NCI-H82 treated with DMSO at 0.1 percent for 48 hours (cell line): ENCODE measurements at regions not wholly inside any gene's neighbourhood (a gene's known extent, or its start where the extent isn't known, plus 50 kb on each side); places are given as distances from the start of the nearest gene placed in this dataset.
A peak's percentile ranks its signal among the peaks of the same experiment; 100 is the strongest.
"Not testable (repeated sequence)": the region's sequence is repeated elsewhere in the genome, so short reads cannot be mapped to it uniquely, and the experiment has no call there.

ENCODE experiments used
- DNase-seq: peaks from one replicate; lab custom pipeline; 2025; ENCODE audit not compliant: unreplicated experiment; lab: John Stamatoyannopoulos, UW

DNA sequence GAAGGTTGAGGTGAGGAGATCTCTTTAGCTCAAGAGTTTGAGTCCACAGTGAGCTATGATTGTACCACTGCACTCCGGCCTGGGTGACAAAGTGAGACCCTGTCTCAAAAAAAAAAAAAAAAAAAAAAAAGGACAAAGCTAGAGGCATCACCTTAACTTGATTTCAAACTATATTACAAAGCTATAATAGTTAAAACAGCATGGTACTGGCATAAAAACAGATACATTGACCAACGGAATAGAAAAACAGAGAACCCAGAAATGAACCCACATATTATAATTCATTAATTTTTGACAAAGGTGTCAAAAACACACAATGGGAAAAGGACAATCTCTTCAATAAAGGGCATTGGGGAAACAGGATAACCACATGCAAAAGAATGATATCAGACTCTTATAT is 50.8 kb upstream of the MBOAT1 start:
- DNase-seq: no peak

DNA sequence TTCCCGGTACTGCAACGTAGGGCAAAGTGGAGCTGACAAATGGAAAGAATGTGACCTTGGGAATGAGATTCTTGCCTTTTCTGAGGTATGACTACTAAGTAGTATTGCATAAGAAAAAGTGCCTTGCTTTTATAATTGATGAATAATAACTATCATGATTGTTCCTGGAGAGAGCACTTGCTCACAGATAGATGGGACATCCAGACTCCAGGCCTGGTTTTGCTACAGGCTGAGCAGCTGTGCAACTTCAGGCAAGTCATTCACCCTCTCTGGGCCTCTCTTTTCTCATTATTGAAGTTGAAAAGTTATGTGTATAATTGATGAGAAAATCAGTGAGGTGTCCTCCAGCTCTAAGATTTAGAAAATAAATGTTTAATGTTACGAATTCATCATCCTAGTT is 53.6 kb upstream of the MBOAT1 start:
- DNase-seq: no peak

DNA sequence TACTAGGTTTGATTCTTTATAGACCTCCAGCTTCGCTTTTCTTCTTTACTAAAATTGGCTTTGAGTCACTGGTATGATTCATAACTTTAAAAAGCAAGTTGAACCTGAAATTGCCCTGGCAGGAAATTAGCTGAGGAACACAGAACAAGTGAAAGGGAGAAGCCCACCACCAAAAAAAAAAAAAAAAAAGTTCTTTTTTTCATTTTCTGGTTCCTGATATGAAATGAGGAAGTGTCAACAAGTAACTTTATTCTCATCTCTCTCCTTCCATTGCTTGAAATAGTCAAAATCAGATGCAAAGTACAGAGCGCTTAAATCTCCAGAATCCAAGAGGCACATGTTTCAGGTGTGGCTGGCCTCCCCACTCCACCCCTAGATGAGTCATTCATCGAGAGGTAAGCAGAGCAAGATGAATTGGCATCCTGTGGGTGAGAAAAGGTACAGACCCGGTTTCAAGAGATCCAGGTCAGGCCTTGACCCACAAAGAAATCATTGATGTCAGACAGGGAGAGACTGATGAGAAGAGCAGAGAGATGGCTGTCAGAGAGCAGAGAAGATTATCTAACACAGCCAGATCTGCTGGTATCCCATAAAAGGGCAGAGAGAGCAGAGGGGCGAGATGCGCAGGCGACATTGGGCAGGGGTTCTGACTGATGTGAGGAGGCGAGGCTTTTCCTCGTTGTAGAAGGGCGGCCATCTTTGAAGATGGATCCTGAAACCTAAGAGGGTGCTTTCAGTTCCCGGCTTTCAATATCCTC is 54.8 kb upstream of the MBOAT1 start:
- DNase-seq: no peak

DNA sequence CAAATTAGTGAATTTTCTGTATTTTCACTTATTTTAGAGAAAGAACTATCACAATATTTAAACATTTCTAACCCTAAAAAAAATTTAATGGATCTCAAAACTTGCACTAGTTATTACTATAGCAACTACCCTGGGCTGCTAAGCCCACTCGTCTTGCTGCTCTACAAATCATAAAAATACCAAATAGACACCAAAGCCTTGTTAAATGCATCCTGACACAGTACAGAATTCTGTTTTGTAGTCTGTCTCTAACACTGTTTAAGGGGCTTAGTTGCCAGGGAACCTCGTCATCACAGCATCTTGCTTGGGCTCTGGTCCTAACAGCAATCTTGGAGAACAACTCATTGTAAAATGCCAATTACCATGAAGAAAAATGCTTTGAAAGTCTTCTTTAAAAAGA is 56.9 kb upstream of the MBOAT1 start:
- no peak for DNase-seq

DNA sequence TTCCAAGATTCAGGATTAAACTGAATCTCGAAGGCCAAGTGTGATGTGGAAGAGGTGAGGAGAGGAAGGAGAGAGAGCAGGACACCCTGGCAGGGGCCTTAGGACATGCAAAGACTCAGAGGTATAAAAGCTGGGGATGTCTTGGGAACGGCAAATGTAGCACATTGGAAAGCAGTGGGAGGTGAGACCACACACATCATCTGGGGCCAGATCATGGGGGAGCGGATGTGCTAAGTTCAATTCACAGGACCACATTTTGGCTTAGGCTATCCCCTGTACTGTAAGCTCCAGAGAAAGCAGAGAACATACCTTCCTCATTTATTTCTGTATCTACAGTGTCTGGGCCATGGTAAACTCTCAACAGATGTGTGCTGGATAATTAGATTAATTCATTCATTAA is 59.5 kb upstream of the MBOAT1 start:
- DNase-seq: peak; percentile 94

DNA sequence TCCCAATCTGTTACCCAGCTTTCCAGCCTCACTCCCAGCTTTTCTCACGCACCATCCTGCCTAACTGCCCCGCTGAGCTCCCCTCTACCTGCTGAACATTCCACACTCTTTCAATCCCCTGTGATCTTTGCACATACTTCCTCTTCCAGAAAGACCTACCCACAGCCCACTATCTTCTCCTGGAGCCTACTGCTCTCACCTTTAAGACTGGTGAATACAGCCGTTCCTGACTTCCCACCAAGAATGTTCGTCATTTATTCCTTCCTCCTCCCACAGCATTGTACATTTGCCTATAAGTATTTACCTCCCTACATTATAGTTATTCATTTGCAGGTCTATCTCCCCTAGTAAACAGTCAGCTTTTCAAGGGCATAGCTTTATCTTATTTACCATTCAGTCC is 61.9 kb upstream of the MBOAT1 start:
- no peak for DNase-seq

DNA sequence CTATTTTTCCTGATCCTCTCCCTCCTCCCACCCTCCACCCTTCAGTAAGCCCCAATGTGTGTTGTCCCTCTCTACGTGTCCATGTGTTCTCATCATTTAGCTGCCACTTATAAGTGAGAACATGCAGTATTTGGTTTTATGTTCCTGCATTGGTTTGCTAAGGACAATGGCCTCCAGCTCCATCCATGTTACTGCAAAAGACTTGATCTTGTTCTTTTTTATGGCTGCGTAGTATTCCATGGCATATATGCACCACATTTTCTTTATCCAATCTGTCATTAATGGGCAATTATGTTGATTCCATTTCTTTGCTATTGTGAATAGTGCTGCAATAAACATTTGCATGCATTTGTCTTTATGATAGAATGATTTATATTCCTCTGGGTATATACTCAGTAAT is 63.6 kb upstream of the MBOAT1 start:
- DNase-seq: not testable (repeated sequence)

DNA sequence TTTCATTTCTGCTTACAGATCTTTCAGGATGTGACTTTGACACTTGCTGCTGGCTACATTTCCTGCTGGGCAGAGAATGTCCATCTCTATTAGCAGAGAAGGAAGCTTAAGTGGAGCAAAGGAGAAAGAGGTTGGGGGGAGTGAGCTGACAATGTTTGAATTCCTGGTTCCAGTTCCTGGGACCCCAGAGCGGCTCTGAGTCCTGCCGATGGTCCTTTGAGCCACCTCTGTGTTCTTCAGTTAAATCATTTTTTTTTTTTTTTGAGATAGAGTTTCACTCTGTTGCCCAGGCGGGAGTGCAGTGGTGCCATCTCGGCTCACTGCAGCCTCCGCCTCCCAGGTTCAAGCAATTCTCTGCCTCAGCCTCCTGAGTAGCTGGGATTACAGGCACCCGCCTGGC is 65.5 kb upstream of the MBOAT1 start:
- not testable (repeated sequence) for DNase-seq

DNA sequence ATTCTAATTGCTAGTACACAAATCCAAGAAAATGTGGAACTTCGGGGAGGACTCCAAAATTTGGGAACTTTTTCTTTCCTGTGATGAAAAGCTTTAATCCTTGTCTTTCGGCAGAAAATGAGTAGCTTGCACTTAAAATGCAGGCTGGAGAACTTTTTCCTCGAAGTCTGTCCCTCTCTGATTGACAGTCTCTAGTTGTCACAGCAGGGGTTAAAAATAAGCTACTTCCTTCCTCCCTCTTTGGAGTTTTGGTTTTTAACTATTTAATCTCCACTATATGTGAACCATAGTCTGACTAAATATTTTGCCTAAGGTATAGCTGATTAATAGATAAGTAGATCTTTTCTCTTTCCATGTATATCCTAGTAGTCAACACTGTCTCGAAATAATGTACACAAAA is 66.8 kb upstream of the MBOAT1 start:
- DNase-seq: peak; percentile 11

DNA sequence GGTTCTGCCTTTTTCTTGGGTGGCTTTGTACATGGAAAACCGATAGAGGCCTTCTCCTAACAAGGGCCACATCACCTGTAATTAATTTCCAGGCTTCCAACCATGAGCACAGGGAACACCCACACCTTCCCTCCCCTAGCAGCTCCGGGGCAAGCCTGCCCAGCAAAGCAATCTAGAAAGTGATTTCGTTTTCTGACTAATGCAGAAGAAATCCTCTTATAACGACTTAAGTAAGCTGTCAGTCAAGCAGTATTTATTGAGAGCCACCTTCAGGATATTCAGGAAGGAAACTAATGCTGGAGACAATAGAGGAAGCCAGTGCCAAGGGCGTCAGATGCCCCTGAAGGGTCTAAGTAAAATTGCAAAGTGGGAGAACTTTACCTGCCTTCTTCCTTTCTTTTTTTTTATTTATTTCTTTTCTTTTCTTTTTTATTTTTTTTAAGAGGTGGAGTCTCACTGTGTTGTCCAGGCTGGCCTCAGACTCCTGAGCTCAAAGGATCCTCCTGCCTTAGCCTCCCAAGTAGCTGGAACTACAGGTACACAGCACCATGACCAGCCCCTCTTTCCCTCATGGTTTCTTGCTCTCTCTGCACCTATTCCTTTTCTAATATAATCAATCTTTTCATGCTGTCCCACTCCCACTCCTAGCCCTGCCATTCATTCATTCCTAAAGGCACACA is 67.5 kb upstream of the MBOAT1 start:
- peak; percentile 94 for DNase-seq

DNA sequence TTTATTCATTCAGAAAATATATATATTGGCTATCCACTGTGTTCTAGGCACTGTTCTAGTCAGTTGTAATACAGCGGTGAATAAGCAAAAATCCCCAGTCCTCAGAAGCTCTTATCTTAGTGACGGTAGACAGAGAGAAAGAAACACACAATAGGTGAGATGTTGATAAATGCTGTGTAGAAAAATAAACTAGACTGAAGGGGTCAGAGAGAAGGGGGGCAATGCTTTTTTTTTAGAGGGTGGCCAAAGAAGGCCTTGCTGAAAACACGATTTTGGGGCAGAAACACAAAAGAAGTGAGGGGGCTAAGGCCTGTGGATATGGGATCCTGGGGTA is 68.0 kb upstream of the MBOAT1 start:
- no peak for DNase-seq

DNA sequence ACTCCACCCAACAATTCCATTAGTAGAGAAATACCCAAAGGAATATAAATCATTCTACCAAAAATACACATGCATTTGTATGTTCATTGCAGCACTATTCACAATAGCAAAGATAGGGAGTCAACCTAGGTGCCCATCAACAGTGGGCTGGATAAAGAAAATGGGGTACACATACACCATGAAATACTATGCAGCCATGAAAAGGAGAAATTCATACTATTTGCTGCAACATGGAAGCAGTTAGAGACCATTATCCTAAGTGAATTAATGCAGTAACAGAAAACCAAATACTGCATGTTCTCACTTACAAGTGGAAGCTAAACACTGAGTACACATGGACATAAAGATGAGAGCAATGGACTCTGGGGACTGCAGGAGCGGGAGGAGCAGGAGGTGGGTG is 72.4 kb upstream of the MBOAT1 start:
- DNase-seq: no peak

DNA sequence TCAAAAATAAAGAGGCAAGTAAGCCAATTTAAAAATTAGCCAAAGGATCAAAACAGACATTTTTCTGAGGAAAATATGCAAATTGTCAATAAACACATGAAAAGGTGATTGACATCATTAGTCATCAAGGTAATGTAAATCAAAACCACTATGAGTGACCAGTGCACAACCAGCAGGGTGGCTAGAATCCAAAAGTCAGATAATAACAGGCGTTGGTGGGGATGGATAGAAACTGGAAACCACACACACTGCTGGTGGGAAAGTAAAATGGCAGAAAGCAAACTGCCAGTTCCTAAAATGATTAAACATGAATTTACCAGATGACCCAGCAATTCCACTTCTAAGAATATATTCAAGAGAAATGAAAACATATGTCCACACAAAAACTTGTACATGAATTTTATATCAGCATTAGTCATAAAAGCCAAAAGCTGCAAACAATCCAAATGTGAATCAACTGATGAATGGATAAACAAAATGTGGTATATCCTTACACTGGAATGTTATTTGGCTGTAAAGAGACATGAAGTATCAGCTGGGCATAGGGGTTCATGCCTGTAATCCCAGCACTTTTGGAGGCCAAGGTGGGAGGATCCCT is 74.8 kb upstream of the MBOAT1 start:
- no peak for DNase-seq

DNA sequence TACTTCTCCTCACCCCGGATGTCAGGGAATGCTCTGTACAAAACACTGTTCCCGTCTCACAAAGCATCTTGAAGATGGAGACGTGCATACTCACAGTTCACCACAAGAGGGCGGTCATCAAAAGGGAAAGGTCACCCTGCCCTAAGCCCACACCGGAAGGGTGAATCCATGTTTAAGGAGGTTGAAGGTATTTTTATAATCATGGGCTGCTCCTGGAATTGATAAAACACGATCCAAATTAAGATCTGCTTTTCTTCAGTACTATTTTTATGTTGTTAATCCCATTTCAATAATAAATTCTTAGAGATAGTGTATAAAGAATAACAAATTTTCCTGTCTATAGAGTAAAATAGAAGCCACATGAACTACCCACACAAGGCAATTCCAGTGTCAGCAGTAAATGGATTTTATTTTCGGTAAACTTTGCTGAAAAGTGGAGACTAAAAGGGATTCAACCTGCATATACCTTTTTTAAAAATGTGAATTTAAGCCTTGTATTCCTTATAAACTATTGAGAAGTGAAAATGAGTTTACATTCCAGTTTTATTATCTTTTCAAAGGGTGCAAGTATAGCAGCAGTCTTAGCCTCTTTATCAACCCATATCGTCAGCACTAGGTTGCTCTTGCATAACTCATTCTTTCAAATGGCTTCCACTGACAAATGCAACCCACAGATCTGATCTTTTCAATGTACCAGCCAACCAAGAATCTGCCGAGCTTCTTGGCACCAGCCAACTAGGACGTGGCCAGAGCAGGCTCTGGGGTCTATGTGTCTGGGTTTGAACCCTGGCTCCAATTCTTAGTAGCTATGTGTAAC is 79.7 kb upstream of the MBOAT1 start:
- peak; percentile 89 for DNase-seq

DNA sequence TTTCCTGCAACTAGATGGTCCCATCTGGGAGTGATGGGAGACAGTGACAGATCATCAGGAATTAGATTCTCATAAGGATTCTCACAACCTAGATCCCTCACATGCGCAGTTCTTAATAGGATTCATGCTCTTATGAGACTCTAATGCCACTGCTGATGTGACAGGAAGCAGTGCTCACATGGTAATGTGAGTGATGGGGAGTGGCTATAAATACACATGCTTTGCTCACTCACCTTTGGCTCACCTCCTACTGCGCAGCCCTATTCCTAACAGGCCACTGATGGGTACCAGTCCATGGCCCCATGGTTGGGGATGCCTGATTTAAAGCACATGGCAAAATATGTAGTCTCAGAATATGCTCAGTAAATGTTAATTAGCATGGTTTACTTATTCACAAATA is 80.6 kb upstream of the MBOAT1 start:
- peak; percentile 20 for DNase-seq

DNA sequence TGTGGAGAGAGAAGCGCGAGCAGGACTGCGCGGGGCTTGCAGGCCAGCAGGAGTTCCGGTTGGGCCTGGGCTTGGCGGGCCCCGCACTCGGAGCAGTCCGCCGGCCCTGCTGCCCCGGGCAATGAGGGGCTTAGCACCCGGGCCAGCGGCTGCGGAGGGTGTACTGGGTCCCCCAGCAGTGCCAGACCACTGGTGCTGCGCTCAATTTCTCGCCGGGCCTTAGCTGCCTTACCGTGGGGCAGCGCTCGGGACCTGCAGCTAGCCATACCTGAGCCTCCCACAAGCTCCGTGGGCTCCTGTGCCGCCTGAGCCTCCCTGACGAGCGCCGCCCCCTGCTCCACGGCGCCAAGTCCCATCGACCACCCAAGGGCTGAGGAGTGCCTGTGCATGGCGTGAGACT is 89.0 kb upstream of the MBOAT1 start:
- DNase-seq: no peak

DNA sequence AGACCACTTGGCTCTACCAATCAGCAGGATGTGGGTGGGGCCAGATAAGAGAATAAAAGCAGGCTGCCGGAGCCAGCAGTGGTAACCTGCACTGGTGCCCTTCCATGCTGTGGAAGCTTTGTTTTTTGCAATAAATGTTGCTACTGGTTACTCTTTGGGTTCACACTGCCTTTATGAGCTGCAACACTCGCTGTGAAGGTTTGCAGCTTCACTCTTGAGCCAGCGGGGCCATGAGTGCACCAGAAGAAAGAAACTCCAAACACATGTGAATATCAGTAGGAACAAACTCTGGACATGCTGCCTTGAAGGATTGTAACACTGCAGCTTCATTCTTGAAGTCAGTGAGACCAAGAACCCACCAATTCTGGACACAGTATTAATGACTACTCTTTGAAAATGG is 89.9 kb upstream of the MBOAT1 start:
- DNase-seq: no peak

DNA sequence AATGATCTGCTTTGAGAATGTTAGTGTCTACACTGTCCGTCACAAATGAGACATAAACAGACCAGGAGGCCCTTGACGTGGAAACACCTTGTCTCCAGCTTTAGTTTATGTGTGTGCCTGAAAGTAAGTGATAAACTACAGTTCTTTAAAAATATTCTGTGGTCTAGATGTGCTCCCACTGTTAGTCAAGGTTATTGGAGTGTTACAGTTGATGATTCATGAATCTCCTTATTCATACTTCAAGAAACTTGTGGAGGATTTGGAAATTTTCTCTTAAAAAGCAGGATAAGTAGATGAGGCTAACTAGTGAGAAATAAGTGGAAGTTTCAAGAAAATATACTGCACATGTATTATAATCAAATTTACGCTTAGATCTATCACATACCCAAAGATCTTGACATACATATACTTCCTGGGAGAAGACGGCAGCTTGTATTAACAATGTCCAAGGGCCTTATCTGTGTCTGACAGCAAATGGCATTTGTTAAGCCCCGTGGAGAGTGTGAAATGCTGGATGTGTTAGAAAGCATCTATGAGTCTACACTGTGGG is 90.5 kb upstream of the MBOAT1 start:
- DNase-seq: no peak

DNA sequence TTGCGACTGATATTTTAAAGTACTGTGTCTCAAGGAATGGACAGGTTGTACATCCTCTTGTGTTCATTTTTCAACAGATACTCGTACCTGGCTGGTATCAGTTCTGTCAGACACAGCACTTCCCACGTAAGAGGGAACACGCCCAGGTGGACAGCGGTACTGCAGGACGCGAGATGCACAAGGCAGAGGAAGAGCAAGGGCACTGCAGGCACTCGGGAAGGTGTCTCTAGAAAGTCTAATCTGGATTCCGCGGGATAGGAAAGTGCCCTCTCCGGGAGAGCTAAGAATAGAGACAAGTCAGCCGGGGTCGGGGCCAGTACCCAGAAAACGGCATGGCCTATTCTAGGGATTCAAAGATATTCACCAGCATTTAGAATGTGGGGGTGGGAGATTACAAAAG is 94.2 kb upstream of the MBOAT1 start:
- DNase-seq: no peak

DNA sequence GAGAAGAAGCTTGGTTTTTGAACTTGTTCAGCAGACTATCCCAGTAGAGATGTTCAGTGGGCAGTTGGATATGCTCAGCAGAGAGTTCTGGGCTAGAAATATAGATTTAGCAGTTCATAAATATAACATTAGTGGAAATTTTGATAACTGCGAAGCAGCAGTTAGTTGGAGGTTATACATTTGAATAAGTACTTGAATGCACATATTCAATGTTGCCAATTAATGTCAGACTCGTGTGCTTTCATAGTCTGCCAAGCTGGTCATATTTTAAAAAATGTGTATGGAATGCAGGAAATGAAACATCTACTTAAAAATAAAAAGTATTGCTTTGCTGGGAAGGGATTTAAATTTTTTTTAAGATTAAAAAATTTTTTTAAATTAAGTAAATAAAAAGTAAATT is 92.5 kb upstream of the E2F3 start:
- DNase-seq: no peak

DNA sequence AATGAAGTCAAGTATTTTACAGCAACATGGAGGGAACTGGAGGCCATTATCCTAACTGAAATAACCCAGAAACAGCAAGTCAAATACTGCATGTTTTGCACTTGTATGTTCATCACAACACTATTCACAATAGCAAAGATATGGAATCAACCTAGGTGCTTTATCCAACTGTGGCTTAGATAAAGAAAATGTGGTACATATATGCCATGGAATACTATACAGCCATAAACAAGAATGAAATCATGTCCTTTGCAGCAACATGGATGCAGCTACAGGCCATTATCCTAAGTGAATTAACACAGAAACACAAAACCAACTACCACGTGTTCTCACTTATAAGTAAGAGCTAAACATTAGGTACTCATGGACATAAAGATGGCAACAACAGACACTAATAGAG is 91.5 kb upstream of the E2F3 start:
- DNase-seq: no peak
